Keratinocyte (primary cell): ENCODE measurements at regions not wholly inside any gene's neighbourhood (a gene's known extent, or its start where the extent isn't known, plus 50 kb on each side); places are given as distances from the start of the nearest gene placed in this dataset.
"Not testable (repeated sequence)": the region's sequence is repeated elsewhere in the genome, so short reads cannot be mapped to it uniquely, and the experiment has no call there.

Source experiments
- CTCF ChIP-seq, 3 experiments: IDR thresholded peaks in 1 of 3; conservative IDR thresholded peaks in 1 of 3; optimal IDR thresholded peaks in 1 of 3; 2 replicates in 2 of 3; 3 replicates in 1 of 3; pipeline versions ENCODE3 to v1.5.1; 2011; ENCODE audit warnings: low read length in 3 of 3, mild to moderate bottlenecking in 3 of 3, moderate library complexity in 2 of 3, control low read depth in 1 of 3, inconsistent platforms in 1 of 3; ENCODE audit not compliant: insufficient read depth in 2 of 3; ENCODE audit errors: extremely low read depth in 1 of 3
- EZH2 ChIP-seq: IDR thresholded peaks from one replicate; pipeline ENCODE4 v1.6.1; 2012; ENCODE audit warnings: inconsistent platforms, mild to moderate bottlenecking, low read length, moderate library complexity

GRCh38 chr6:74594350-74594749 is 611.5 kb downstream of the COL12A1 start:
- not testable (repeated sequence) for TF ChIP-seq CTCF (optimal IDR thresholded peaks at IDR 0.05 in 1 of 3, IDR thresholded peaks at IDR 0.05 in 1 of 3, conservative IDR thresholded peaks at IDR 0.05 in 1 of 3; ENCODE audit: extremely low read depth in 1 of 3, insufficient read depth in 2 of 3, low read length in 3 of 3); EZH2
